ENCODE measurements at regions not wholly inside any gene's neighbourhood (a gene's known extent, or its start where the extent isn't known, plus 50 kb on each side); places are given as distances from the start of the nearest gene placed in this dataset.

DNA sequence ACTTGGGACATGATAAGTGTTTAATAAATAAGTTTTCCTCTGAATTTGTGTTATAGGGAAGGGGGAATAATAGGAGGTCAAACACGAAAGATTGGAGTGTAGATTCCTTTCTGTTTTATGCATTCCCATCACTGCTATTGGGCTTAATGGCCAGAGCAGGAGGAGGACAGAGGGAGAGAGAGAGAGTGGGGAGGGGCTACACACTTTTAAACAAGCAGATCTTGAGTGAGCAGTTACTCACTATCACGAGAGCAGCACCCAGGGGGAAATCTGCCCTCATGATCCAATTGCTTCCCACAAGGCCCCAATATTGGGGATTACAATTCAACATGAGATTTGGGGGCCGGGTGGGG, 505.0 kb downstream of the GRIN2A start:
- TF ChIP-seq, protein P1, sequence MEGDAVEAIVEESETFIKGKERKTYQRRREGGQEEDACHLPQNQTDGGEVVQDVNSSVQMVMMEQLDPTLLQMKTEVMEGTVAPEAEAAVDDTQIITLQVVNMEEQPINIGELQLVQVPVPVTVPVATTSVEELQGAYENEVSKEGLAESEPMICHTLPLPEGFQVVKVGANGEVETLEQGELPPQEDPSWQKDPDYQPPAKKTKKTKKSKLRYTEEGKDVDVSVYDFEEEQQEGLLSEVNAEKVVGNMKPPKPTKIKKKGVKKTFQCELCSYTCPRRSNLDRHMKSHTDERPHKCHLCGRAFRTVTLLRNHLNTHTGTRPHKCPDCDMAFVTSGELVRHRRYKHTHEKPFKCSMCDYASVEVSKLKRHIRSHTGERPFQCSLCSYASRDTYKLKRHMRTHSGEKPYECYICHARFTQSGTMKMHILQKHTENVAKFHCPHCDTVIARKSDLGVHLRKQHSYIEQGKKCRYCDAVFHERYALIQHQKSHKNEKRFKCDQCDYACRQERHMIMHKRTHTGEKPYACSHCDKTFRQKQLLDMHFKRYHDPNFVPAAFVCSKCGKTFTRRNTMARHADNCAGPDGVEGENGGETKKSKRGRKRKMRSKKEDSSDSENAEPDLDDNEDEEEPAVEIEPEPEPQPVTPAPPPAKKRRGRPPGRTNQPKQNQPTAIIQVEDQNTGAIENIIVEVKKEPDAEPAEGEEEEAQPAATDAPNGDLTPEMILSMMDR (IDR thresholded peaks at IDR 0.05; ENCODE audit: insufficient read depth, low read length, poor library complexity, severe bottlenecking) = no peak
- no peak for TF ChIP-seq EZH2phosphoT487 (conservative IDR thresholded peaks at IDR 0.05; ENCODE audit: low read length)
